ENCODE measurements at regions not wholly inside any gene's neighbourhood (a gene's known extent, or its start where the extent isn't known, plus 50 kb on each side); places are given as distances from the start of the nearest gene placed in this dataset.

- no peak for DNase-seq
Observed at GRCh38 chr14:97311411-97311810, 514.2 kb downstream of the VRK1 start.

- no peak for DNase-seq
Observed at GRCh38 chr14:97312910-97313309, 515.7 kb downstream of the VRK1 start.

GRCh38 chr14:97315790-97316189, 518.6 kb downstream of the VRK1 start:
- no peak for DNase-seq

DNA sequence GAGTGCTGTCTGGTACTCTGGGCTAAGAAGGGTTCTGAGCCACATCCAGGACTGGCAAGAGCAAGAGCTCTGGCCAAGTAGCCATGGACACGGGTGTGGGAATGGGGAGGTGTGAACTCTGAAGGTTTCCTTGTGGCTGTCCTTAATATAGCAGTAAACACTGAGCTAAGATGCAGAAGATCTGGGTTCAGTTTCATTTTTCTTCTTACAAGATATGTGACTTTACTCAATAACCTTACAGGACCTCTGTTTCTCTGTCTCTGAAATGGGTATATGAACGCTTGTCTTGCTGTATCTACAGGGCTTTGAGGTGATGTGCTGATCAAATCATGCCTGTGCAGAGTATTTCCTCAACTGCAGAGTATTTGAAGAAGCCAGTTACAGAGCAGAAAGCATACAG, 521.2 kb downstream of the VRK1 start:
- DNase-seq: no peak

DNA sequence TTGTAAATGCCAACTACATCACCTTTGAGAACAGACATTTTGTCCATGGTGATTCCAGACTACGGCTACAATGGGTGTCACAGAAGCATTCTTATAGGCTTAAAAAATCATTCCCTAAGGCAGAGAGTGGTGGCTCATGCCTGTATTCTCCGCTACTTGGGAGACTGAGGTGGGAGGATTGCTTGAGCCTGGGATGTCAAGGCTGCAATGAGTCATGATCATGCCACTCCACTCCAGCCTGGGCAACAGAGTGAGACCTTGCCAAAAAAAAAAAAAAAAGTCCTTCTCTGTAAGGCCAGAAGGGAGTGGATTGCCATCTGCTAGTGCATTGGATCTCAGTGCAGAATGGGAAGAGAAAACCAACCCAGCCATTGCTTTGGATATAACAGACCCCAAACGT, 522.5 kb downstream of the VRK1 start:
- no peak for DNase-seq

DNA sequence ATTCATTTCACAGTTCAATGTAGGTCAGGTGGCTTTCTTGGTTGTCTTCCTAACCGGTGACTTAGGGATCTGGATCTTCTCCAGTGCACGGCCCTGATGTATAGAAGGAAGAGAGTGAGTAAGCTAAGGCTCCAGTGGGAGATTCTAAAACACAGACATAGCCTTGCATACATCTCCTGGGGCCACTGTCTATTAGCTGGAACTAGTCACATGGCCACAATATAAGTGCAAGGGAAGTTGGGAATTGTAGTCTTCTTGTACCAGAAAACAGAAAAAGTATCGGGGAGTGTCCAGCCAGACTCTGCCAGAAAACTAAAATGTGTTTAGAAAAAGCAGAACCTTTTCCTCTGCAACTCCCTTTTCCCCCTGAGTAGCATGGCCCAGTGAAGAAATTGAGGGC, 531.6 kb downstream of the VRK1 start:
- DNase-seq: no peak

DNA sequence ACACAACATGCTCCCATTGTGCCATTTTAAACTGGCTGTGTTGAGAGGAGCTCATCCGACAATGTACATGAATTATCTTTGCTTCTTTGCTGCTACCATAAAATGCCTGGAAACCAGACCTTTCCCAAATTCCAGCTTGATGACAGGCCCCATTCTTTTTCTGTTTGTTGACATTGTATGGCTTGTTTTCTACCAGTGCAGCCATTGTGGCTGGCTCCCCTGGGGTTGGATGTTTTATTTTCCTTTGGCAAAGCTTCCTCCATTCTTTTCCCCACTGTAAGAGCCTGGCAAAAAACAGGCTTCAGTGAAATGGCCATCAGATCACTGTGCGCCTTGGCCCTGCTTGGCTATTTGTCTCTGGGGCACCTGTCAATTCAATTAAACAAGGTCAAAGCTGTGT, 532.5 kb downstream of the VRK1 start:
- DNase-seq: no peak

GRCh38 chr14:97331058-97331457, 533.9 kb downstream of the VRK1 start:
- no peak for DNase-seq

- no peak for DNase-seq
Observed at GRCh38 chr14:97331526-97331925, 534.3 kb downstream of the VRK1 start.

- no peak for DNase-seq
Observed at GRCh38 chr14:97336179-97336578, 539.0 kb downstream of the VRK1 start.

DNA sequence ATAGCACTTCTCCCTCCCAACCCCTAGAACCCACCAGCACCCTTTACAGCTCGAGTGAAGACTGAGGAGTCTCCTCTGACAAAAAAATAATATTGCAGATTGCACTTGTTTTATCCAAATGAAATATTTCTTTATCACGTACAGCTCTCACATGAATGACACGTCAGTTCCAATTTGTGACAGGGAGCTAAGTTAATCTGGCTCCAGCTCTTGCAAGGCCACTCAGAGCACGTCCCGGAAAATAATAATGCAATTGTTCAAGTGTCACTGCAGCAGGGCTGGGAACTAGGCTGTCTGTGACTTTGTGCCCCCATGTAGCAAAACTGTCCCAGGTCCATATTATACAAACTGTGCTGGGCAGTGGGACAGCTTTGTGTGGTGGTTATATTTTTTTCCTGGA, 539.6 kb downstream of the VRK1 start:
- no peak for DNase-seq

DNA sequence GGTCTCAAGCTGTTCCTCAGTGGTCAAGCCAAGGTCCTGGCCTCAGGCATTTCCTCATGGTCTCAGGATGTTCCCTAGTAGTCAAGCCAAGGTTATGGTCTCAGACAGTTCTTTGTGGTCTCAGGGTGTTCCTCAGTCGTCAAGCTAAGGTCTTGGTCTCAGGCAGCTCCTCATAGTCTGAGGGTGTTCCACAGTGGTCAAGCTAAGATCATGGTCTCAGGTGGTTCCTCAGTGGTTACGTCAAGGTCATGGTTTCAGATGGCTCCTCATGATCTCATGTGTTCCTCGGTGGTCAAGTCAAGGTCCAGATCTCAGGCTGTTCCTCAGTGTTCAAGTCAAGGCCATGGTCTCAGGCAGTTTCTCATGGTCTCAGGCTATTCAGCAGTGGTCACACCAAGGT, 540.1 kb downstream of the VRK1 start:
- no peak for DNase-seq

DNA sequence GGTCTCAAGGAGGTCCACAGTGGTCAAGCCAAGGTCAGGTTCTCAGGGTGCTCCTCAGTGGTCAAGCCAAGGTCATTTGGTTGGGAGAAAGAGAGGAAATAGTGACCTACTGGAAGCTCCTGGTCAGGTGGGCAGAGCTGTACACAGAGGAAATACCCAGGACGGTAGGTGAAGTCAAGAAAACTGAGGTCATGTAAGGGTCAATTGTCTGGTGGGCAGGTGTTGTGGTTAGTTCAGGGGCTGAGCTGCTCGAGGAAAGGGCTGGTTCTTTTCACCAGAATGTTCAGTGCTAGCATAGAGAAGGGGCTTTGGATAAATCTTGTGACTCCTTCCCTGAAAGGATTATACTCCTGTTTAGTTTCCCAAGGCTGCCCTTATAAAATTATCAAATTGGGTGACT, 540.5 kb downstream of the VRK1 start:
- no peak for DNase-seq

GRCh38 chr14:97344666-97345065, 547.5 kb downstream of the VRK1 start:
- no peak for DNase-seq

GRCh38 chr14:97346675-97347074, 549.5 kb downstream of the VRK1 start:
- no peak for DNase-seq

- DNase-seq: no peak
Observed at GRCh38 chr14:97349463-97349862, 552.3 kb downstream of the VRK1 start.

- DNase-seq: no peak
Observed at GRCh38 chr14:97349946-97350345, 552.8 kb downstream of the VRK1 start.

GRCh38 chr14:97350415-97350814, 553.2 kb downstream of the VRK1 start:
- DNase-seq: no peak

GRCh38 chr14:97350894-97351731, 553.9 kb downstream of the VRK1 start:
- DNase-seq: no peak

DNA sequence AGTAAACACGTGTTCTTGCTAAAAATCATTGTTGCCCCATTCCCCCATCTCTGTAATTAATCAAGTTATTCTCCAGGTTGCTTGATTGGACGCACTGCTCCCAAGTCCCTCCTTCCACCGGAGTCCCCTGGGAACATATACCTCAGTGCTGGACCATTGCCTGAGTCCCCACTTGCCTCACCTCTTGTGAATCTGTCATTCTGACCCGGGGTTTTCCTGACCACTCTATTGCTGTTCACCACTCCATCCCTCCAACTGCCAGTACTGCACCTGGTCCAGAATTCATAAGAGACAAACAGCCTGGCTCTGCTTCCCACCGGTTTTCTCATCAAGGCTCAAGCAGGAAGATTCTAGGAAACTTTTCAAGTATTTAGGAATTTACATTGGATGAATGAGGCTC, 555.9 kb downstream of the VRK1 start:
- DNase-seq: no peak

- DNase-seq: no peak
Observed at GRCh38 chr14:97354119-97354722, 557.0 kb downstream of the VRK1 start.

DNA sequence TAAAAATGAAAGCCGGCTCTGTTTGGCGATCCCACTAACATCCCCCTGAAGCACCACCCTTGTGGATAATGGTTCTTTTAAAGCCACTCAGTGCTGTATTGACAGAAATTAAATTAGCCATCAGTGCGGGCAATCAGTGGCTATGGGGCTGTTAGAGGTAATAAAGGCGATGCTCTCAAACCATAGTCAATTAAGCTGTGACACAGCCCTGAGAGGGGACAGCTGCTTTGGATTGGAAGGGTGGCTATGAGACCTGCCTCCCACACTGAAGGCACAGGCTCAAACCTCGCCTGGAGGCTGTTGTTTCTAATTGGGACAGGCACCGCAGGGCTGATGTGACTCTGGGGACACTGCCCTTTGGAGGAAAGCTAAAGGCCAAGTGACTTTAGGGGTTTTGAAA, 562.2 kb downstream of the VRK1 start:
- DNase-seq: peak; percentile 89

DNA sequence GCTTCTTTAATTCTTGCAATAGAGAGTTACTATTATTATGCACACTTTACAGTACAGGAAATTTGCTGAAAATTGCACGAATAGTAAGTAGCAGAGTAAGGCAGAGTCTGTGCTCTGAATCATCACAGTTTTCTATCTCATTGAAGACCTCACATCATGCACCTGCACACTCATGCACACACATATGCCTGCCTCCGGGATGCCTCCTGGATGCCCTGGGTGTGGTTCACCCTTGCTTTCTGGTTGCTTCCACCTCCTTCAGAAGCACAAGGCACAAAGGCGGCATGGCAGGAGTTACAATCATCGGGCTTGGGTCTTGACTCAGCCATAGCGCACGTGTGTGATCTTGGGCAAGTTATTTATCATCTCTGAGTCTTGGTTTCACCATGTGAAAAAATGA, 564.0 kb downstream of the VRK1 start:
- DNase-seq: no peak

- no peak for DNase-seq
Observed at GRCh38 chr14:97361958-97362357, 564.8 kb downstream of the VRK1 start.

DNA sequence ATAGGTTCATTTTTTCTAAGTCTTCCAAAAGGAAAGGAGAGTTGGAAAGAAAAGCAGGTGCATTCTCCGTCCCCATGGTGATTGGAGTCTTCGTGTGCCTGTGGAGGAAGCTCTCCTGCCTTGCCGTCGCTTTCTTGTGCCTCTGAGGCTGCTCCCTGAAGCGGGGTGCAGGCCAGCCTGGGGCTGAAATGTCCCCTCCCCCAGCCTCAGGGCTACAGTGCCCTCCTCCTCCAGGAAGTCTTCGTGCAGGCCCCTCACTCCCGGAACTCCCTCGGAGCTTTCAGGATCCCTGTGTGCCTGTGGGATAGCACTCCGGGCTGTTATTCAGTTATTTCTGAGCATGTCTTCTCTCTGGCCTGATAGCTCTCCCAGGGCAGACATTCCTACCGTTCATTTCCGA, 569.2 kb downstream of the VRK1 start:
- no peak for DNase-seq
